ENCODE measurements at regions not wholly inside any gene's neighbourhood (a gene's known extent, or its start where the extent isn't known, plus 50 kb on each side); places are given as distances from the start of the nearest gene placed in this dataset.

- DNase-seq, result no peak
- H3K9me3 Mint-ChIP-seq, result peaks cover 16% of the 10 kb centered on the region
- H3K27ac Mint-ChIP-seq, result no peak overlapping the region
- H3K36me3 Mint-ChIP-seq (ENCODE audit: low read depth), result no peaks in the 10 kb centered on the region
- intact Hi-C loops (cut with micrococcal nuclease), result no loop called here
- peaks cover 2% of the 10 kb centered on the region for H3K27me3 Mint-ChIP-seq
- no peaks in the 10 kb centered on the region for H3K4me1 Mint-ChIP-seq
- no peak overlapping the region for H3K4me3 Mint-ChIP-seq
Observed at GRCh38 chr9:19681846-19682245, 107.0 kb downstream of the SLC24A2 start.

- Mint-ChIP-seq H3K4me3 (no peak overlapping the region), H3K36me3 (ENCODE audit: low read depth) (no peaks in the 10 kb centered on the region), H3K27ac (no peak overlapping the region), H3K4me1 (no peaks in the 10 kb centered on the region), H3K9me3 (no peaks in the 10 kb centered on the region), H3K27me3 (peaks cover 6% of the 10 kb centered on the region)
- intact Hi-C loops (cut with micrococcal nuclease), result no loop called here
- DNase-seq, result no peak
Observed at GRCh38 chr9:19677924-19678323, 110.9 kb downstream of the SLC24A2 start.

GRCh38 chr9:19675492-19675891, 113.3 kb downstream of the SLC24A2 start:
- no peaks in the 10 kb centered on the region for H3K4me1 Mint-ChIP-seq
- DNase-seq, result no peak
- no peaks in the 10 kb centered on the region for H3K9me3 Mint-ChIP-seq
- no peak overlapping the region for H3K4me3 Mint-ChIP-seq
- H3K27me3 Mint-ChIP-seq, result peaks cover 12% of the 10 kb centered on the region
- no peak overlapping the region for H3K27ac Mint-ChIP-seq
- no peaks in the 10 kb centered on the region for H3K36me3 Mint-ChIP-seq (ENCODE audit: low read depth)
- intact Hi-C loops (cut with micrococcal nuclease), result no loop called here

- DNase-seq, result no peak
- peaks cover 24% of the 10 kb centered on the region for H3K27me3 Mint-ChIP-seq
- intact Hi-C loops (cut with micrococcal nuclease), result loop anchor here (10.0 kb wide), 1 partner anchor 172 kb away; no protein-coding TSS in a partner anchor
- no peaks in the 10 kb centered on the region for H3K36me3 Mint-ChIP-seq (ENCODE audit: low read depth)
- H3K27ac Mint-ChIP-seq, result no peak overlapping the region
- peaks cover 7% of the 10 kb centered on the region for H3K4me1 Mint-ChIP-seq
- no peaks in the 10 kb centered on the region for H3K9me3 Mint-ChIP-seq
- no peak overlapping the region for H3K4me3 Mint-ChIP-seq
Observed at GRCh38 chr9:19666575-19666974, 122.3 kb downstream of the SLC24A2 start.

- Mint-ChIP-seq H3K27me3 (peaks cover 25% of the 10 kb centered on the region), H3K36me3 (ENCODE audit: low read depth) (no peaks in the 10 kb centered on the region), H3K27ac (peak overlapping the region; percentile 41), H3K9me3 (no peaks in the 10 kb centered on the region), H3K4me3 (no peak overlapping the region), H3K4me1 (peaks cover 7% of the 10 kb centered on the region)
- peak; percentile 69 for DNase-seq
- intact Hi-C loops (cut with micrococcal nuclease), result loop anchor here (10.0 kb wide), 1 partner anchor 171 kb away; no protein-coding TSS in a partner anchor
Observed at GRCh38 chr9:19665146-19665863, 123.5 kb downstream of the SLC24A2 start.

GRCh38 chr9:19663570-19663969, 125.3 kb downstream of the SLC24A2 start:
- no peak overlapping the region for H3K4me3 Mint-ChIP-seq
- no peaks in the 10 kb centered on the region for H3K9me3 Mint-ChIP-seq
- H3K27me3 Mint-ChIP-seq, result peaks cover 25% of the 10 kb centered on the region
- H3K27ac Mint-ChIP-seq, result no peak overlapping the region
- intact Hi-C loops (cut with micrococcal nuclease), result loop anchor here (10.0 kb wide), 1 partner anchor 169 kb away; no protein-coding TSS in a partner anchor
- no peak for DNase-seq
- no peaks in the 10 kb centered on the region for H3K36me3 Mint-ChIP-seq (ENCODE audit: low read depth)
- H3K4me1 Mint-ChIP-seq, result peaks cover 7% of the 10 kb centered on the region

- DNase-seq, result no peak
- Mint-ChIP-seq H3K36me3 (ENCODE audit: low read depth) (no peaks in the 10 kb centered on the region), H3K4me1 (peaks cover 7% of the 10 kb centered on the region), H3K9me3 (no peaks in the 10 kb centered on the region), H3K4me3 (no peak overlapping the region), H3K27ac (no peak overlapping the region), H3K27me3 (peaks cover 20% of the 10 kb centered on the region)
- intact Hi-C loops (cut with micrococcal nuclease), result loop anchor here (10.0 kb wide), 1 partner anchor 167 kb away; no protein-coding TSS in a partner anchor
Observed at GRCh38 chr9:19662213-19662612, 126.6 kb downstream of the SLC24A2 start.

- Mint-ChIP-seq H3K9me3 (no peaks in the 10 kb centered on the region), H3K27me3 (peaks cover 20% of the 10 kb centered on the region), H3K4me1 (peaks cover 1% of the 10 kb centered on the region), H3K27ac (no peak overlapping the region), H3K36me3 (ENCODE audit: low read depth) (no peaks in the 10 kb centered on the region), H3K4me3 (no peak overlapping the region)
- intact Hi-C loops (cut with micrococcal nuclease), result loop anchor here (10.0 kb wide), 1 partner anchor 165 kb away; no protein-coding TSS in a partner anchor
- no peak for DNase-seq
Observed at GRCh38 chr9:19660019-19660418, 128.8 kb downstream of the SLC24A2 start.

- peaks cover 22% of the 10 kb centered on the region for H3K27me3 Mint-ChIP-seq
- H3K9me3 Mint-ChIP-seq, result no peaks in the 10 kb centered on the region
- no peaks in the 10 kb centered on the region for H3K36me3 Mint-ChIP-seq (ENCODE audit: low read depth)
- no peaks in the 10 kb centered on the region for H3K4me1 Mint-ChIP-seq
- no peak for DNase-seq
- no peak overlapping the region for H3K4me3 Mint-ChIP-seq
- intact Hi-C loops (cut with micrococcal nuclease), result no loop called here
- no peak overlapping the region for H3K27ac Mint-ChIP-seq
Observed at GRCh38 chr9:19656704-19657103, 132.1 kb downstream of the SLC24A2 start.

GRCh38 chr9:19651681-19652080, 137.2 kb downstream of the SLC24A2 start:
- Mint-ChIP-seq H3K27me3 (peaks cover 21% of the 10 kb centered on the region), H3K4me3 (no peak overlapping the region), H3K4me1 (no peaks in the 10 kb centered on the region), H3K27ac (no peak overlapping the region), H3K36me3 (ENCODE audit: low read depth) (no peaks in the 10 kb centered on the region), H3K9me3 (no peaks in the 10 kb centered on the region)
- intact Hi-C loops (cut with micrococcal nuclease), result no loop called here
- no peak for DNase-seq

GRCh38 chr9:19650312-19650711, 138.5 kb downstream of the SLC24A2 start:
- intact Hi-C loops (cut with micrococcal nuclease), result no loop called here

GRCh38 chr9:19649336-19650041, 139.3 kb downstream of the SLC24A2 start:
- H3K36me3 Mint-ChIP-seq (ENCODE audit: low read depth), result no peaks in the 10 kb centered on the region
- H3K4me1 Mint-ChIP-seq, result no peaks in the 10 kb centered on the region
- H3K9me3 Mint-ChIP-seq, result no peaks in the 10 kb centered on the region
- no peak overlapping the region for H3K4me3 Mint-ChIP-seq
- H3K27me3 Mint-ChIP-seq, result peaks cover 19% of the 10 kb centered on the region
- intact Hi-C loops (cut with micrococcal nuclease), result no loop called here
- DNase-seq, result no peak
- H3K27ac Mint-ChIP-seq, result no peak overlapping the region

More at GRCh38 chr9:19650312-19650711, 138.5 kb downstream of the SLC24A2 start:
- Mint-ChIP-seq H3K9me3 (no peaks in the 10 kb centered on the region), H3K4me1 (no peaks in the 10 kb centered on the region), H3K27me3 (peaks cover 19% of the 10 kb centered on the region), H3K4me3 (no peak overlapping the region), H3K36me3 (ENCODE audit: low read depth) (no peaks in the 10 kb centered on the region), H3K27ac (no peak overlapping the region)
- DNase-seq, result no peak

- DNase-seq, result no peak
- Mint-ChIP-seq H3K27me3 (peaks cover 24% of the 10 kb centered on the region), H3K4me3 (no peak overlapping the region), H3K9me3 (no peaks in the 10 kb centered on the region), H3K27ac (no peak overlapping the region), H3K4me1 (no peaks in the 10 kb centered on the region), H3K36me3 (ENCODE audit: low read depth) (no peaks in the 10 kb centered on the region)
- intact Hi-C loops (cut with micrococcal nuclease), result no loop called here
Observed at GRCh38 chr9:19648672-19649071, 140.2 kb downstream of the SLC24A2 start.

GRCh38 chr9:19643875-19644274, 145.0 kb downstream of the SLC24A2 start:
- H3K4me1 Mint-ChIP-seq, result no peaks in the 10 kb centered on the region
- H3K9me3 Mint-ChIP-seq, result no peaks in the 10 kb centered on the region
- no peak for DNase-seq
- intact Hi-C loops (cut with micrococcal nuclease), result no loop called here
- no peak overlapping the region for H3K27ac Mint-ChIP-seq
- no peak overlapping the region for H3K4me3 Mint-ChIP-seq
- H3K27me3 Mint-ChIP-seq, result peaks cover 19% of the 10 kb centered on the region
- no peaks in the 10 kb centered on the region for H3K36me3 Mint-ChIP-seq (ENCODE audit: low read depth)
